ENCODE measurements at regions not wholly inside any gene's neighbourhood (a gene's known extent, or its start where the extent isn't known, plus 50 kb on each side); places are given as distances from the start of the nearest gene placed in this dataset.
A peak's percentile ranks its signal among the peaks of the same experiment; 100 is the strongest.

DNA sequence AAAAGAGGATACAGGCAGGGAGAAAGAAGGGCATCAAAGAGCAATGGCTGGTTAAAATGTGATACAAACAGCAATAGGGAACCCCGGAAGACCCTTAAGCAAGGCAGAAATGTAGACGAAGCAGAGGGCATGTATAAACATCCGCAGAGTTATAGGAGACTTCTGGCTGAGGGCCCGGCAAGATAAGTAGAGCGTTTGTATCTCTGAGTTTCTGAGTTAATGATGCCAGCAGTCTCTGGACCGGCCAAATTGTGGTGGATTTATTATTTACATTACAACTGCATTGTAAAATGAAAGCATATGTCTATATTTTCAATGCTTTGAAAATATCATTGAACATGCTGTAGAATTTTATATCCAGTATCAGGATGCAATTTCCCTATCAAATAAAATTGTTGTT is 148.0 kb upstream of the KCTD1 start:
- Histone ChIP-seq H3K9me3 (peaks cover 0 to 3% (median 0%) of the 10 kb centered on the region in 4 donors), H3K4me3 (no peak overlapping the region), H3K4me1 (no peaks in the 10 kb centered on the region), H3K27ac (no peak overlapping the region), H3K36me3 (no peaks in the 10 kb centered on the region), H3K27me3 (no peaks in the 10 kb centered on the region)
- DNase-seq (no peak), ATAC-seq (ENCODE audit: low FRiP score in 2 of 2) (no peak)
- no peak for TF ChIP-seq POLR2A (IDR thresholded peaks at IDR 0.05)
- no peak for TF ChIP-seq POLR2AphosphoS5 (IDR thresholded peaks at IDR 0.05)
- TF ChIP-seq EP300 (IDR thresholded peaks at IDR 0.05) = no peak
- no peak for TF ChIP-seq CTCF (IDR thresholded peaks at IDR 0.05)
- WGBS, 2 donors = 58 to 62% methylated on average over 6 of the region's 6 CpGs

GRCh38 chr18:26689226-26689879 is 141.0 kb upstream of the KCTD1 start:
- no peak overlapping the region for H3K4me3 ChIP-seq
- H3K9me3 ChIP-seq = peaks cover 0 to 3% (median 0%) of the 10 kb centered on the region in 4 donors
- TF ChIP-seq POLR2A (IDR thresholded peaks at IDR 0.05) (no peak), POLR2AphosphoS5 (IDR thresholded peaks at IDR 0.05) (no peak), CTCF (IDR thresholded peaks at IDR 0.05) (no peak), EP300 (IDR thresholded peaks at IDR 0.05) (no peak)
- ATAC-seq (ENCODE audit: low FRiP score in 2 of 2) (no peak), DNase-seq (no peak)
- H3K27ac ChIP-seq = no peak overlapping the region
- H3K36me3 ChIP-seq = no peaks in the 10 kb centered on the region
- no peaks in the 10 kb centered on the region for H3K4me1 ChIP-seq
- H3K27me3 ChIP-seq = no peaks in the 10 kb centered on the region
- 28 to 42% methylated on average over 7 of the region's 7 CpGs for WGBS, 2 donors

DNA sequence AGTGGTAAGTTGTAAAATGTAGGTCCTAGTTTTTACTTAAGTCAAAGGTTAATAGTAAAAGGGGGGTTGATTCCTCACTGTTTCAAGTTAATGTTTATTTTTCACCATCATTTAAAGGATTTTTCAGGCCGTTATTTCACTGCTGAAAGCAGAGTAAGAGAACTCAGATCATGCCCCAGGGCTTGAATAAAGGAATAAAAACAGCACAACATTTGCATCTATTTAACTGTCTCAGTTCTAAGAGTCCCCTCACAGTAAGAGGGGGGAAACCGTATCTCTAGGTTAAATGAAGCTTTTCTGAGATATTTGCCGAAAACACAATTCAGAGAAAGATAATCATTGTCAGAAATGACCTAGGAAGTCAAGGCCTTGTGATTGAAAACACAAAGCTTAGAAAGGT is 138.2 kb upstream of the KCTD1 start:
- no peak for DNase-seq
- ATAC-seq (ENCODE audit: low FRiP score in 2 of 2) = no peak
- H3K36me3 ChIP-seq = no peaks in the 10 kb centered on the region
- H3K27me3 ChIP-seq = no peaks in the 10 kb centered on the region
- no peak overlapping the region for H3K4me3 ChIP-seq
- H3K27ac ChIP-seq = no peak overlapping the region
- H3K4me1 ChIP-seq = no peaks in the 10 kb centered on the region
- 76 to 92% methylated on average over 3 of the region's 3 CpGs for WGBS, 2 donors
- TF ChIP-seq EP300 (IDR thresholded peaks at IDR 0.05) = no peak
- no peak for TF ChIP-seq POLR2AphosphoS5 (IDR thresholded peaks at IDR 0.05)
- TF ChIP-seq CTCF (IDR thresholded peaks at IDR 0.05) = no peak
- no peak for TF ChIP-seq POLR2A (IDR thresholded peaks at IDR 0.05)
- no peaks in the 10 kb centered on the region for H3K9me3 ChIP-seq

DNA sequence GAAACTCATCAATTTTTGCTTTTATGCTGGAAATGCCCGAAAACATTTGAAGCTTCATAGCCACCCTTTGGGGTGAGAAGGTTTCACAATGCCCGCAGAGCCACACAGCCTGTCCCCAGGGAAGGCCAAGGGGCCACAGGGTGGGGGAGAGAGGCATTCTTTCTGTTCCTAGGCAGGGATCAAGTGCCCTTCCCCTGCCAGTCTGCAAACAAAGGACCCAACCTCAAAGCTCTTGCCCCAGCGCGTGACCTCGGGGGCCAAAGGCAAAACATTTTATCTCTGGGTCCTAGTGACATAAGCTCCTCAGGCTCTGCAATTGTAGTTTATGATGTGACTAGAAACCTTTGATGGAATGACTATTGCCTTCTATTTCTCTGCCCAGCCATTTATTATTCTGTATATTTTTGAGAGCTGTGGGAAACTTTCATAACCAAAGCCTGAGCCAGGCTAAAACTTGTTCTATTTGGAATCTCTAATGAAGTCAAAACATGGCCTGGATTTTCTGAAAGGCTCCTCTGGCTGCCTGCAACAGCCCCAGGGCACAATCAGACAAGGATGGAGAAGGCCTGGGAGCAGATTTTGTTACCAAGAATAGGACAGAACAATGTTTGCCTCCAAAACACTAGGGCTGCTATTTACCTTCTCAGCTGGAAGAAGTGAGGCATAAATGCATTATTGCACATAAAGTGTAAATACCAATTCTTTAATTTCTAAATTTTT is 137.2 kb upstream of the KCTD1 start:
- no peaks in the 10 kb centered on the region for H3K4me1 ChIP-seq
- no peak for ATAC-seq (ENCODE audit: low FRiP score in 2 of 2)
- H3K36me3 ChIP-seq = no peaks in the 10 kb centered on the region
- no peaks in the 10 kb centered on the region for H3K27me3 ChIP-seq
- H3K4me3 ChIP-seq = no peak overlapping the region
- H3K27ac ChIP-seq = no peak overlapping the region
- TF ChIP-seq EP300 (IDR thresholded peaks at IDR 0.05) (no peak), POLR2A (IDR thresholded peaks at IDR 0.05) (no peak), CTCF (IDR thresholded peaks at IDR 0.05) (no peak), POLR2AphosphoS5 (IDR thresholded peaks at IDR 0.05) (no peak)
- 48 to 60% methylated on average over 5 of the region's 5 CpGs for WGBS, 2 donors
- DNase-seq = peak in 1 of 2 donors; percentile 52
- no peaks in the 10 kb centered on the region for H3K9me3 ChIP-seq
